ENCODE measurements at regions not wholly inside any gene's neighbourhood (a gene's known extent, or its start where the extent isn't known, plus 50 kb on each side); places are given as distances from the start of the nearest gene placed in this dataset.
"Not testable (repeated sequence)": the region's sequence is repeated elsewhere in the genome, so short reads cannot be mapped to it uniquely, and the experiment has no call there.

DNA sequence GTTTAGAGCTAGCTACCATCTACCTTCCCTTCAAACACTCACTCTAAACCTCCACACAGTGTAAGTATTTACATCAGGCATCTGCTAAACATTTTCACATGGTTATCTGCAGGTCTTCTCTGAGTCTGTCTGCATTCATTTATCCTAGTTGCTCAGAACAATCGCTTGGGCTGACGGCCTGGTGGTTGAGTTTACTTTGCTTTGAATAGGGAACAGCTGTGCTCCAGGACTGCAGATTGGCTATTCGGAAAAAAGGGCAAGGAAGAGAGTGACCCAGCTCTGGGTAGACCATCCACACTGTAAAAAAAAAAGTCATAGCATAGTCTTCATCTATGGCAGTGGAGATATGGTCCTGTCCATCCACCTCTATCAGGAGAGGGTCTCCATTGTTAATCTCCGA is 115.3 kb upstream of the ESR1 start:
- H3K4me3 ChIP-seq (ENCODE audit: low read depth, low read length): no peak overlapping the region
- TF ChIP-seq, protein P1, sequence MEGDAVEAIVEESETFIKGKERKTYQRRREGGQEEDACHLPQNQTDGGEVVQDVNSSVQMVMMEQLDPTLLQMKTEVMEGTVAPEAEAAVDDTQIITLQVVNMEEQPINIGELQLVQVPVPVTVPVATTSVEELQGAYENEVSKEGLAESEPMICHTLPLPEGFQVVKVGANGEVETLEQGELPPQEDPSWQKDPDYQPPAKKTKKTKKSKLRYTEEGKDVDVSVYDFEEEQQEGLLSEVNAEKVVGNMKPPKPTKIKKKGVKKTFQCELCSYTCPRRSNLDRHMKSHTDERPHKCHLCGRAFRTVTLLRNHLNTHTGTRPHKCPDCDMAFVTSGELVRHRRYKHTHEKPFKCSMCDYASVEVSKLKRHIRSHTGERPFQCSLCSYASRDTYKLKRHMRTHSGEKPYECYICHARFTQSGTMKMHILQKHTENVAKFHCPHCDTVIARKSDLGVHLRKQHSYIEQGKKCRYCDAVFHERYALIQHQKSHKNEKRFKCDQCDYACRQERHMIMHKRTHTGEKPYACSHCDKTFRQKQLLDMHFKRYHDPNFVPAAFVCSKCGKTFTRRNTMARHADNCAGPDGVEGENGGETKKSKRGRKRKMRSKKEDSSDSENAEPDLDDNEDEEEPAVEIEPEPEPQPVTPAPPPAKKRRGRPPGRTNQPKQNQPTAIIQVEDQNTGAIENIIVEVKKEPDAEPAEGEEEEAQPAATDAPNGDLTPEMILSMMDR (IDR thresholded peaks at IDR 0.05; ENCODE audit: low read depth, low read length): no peak
- no peak for TF ChIP-seq MYC (IDR thresholded peaks at IDR 0.05; ENCODE audit: low read depth, low read length)
- no peak for TF ChIP-seq POLR2A (IDR thresholded peaks at IDR 0.05; ENCODE audit: extremely low read depth, insufficient read length)
- TF ChIP-seq, protein P2, sequence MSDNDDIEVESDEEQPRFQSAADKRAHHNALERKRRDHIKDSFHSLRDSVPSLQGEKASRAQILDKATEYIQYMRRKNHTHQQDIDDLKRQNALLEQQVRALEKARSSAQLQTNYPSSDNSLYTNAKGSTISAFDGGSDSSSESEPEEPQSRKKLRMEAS (IDR thresholded peaks at IDR 0.05; ENCODE audit: low read depth, low read length): no peak
- no peak for DNase-seq (ENCODE audit: low read depth)

DNA sequence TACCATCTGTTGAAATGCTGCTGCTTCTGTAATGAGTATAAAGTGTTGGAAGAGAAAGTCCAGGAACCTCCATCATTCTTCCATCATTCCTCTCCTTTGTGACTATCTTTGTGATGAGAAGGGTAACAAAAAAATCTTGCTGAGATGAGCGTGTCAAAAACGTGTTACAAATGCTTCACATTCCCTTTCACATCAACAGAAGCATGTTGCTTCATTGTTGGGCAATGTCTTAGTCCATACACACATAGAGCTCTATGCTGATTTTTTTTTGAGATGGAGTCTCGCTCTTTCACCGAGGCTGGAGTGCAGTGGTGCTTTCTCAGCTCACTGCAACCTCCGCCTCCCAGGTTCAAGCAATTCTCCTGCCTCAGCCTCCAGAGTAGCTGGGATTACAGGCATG is 114.1 kb upstream of the ESR1 start:
- no peak for DNase-seq (ENCODE audit: low read depth)
- no peak overlapping the region for H3K4me3 ChIP-seq (ENCODE audit: low read depth, low read length)
- TF ChIP-seq POLR2A (IDR thresholded peaks at IDR 0.05; ENCODE audit: extremely low read depth, insufficient read length) (no peak), MYC (IDR thresholded peaks at IDR 0.05; ENCODE audit: low read depth, low read length) (no peak)
- TF ChIP-seq, protein P1 (IDR thresholded peaks at IDR 0.05; ENCODE audit: low read depth, low read length): no peak
- TF ChIP-seq, protein P2 (IDR thresholded peaks at IDR 0.05; ENCODE audit: low read depth, low read length): no peak

- TF ChIP-seq POLR2A (IDR thresholded peaks at IDR 0.05; ENCODE audit: extremely low read depth, insufficient read length) (no peak), MYC (IDR thresholded peaks at IDR 0.05; ENCODE audit: low read depth, low read length) (no peak)
- TF ChIP-seq, protein P2 (IDR thresholded peaks at IDR 0.05; ENCODE audit: low read depth, low read length): no peak
- TF ChIP-seq, protein P1 (IDR thresholded peaks at IDR 0.05; ENCODE audit: low read depth, low read length): no peak
- H3K4me3 ChIP-seq (ENCODE audit: low read depth, low read length): no peak overlapping the region
- no peak for DNase-seq (ENCODE audit: low read depth)
Observed at GRCh38 chr6:151695156-151695555, 112.3 kb upstream of the ESR1 start.

GRCh38 chr6:151696302-151696701 is 111.2 kb upstream of the ESR1 start:
- not testable (repeated sequence) for DNase-seq (ENCODE audit: low read depth); H3K4me3 ChIP-seq (ENCODE audit: low read depth, low read length)

DNA sequence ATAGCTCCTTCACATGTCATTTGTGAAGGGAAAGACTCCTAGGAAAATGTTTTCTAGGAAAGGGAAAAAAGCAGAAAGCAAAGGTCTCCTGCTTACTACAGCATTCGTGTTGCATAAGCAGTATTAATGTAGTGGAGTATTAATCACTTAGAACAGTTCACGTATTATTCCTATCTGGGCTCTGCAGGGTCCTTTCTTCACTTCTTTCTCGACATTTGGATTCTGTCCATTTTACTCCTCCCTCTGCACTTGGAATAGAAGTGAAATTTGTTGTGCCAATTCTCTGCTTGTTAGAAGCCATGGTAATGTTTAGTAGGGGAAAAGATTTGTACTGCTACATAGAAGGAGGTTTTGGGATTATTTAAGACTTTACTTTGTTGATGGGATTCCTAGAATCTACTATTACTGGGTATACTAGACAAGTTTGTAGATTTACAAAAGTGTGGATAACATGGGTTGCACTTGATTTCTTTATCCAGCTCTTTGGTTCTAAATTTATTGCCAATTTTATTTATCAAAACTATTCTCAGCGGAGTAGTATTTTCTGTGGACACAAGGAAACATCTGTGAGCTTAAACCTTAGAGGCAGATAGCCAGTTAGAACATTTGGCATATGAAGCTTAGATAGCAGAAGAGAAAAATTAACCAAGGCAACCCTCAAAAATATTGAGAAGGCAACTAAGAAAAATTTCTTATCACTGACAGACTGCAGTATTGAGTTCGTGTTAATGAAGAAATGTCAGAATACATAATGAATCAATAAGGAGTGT is 108.4 kb upstream of the ESR1 start:
- H3K4me3 ChIP-seq (ENCODE audit: low read depth, low read length): no peak overlapping the region
- TF ChIP-seq, protein P2 (IDR thresholded peaks at IDR 0.05; ENCODE audit: low read depth, low read length): no peak
- DNase-seq (ENCODE audit: low read depth): no peak

DNA sequence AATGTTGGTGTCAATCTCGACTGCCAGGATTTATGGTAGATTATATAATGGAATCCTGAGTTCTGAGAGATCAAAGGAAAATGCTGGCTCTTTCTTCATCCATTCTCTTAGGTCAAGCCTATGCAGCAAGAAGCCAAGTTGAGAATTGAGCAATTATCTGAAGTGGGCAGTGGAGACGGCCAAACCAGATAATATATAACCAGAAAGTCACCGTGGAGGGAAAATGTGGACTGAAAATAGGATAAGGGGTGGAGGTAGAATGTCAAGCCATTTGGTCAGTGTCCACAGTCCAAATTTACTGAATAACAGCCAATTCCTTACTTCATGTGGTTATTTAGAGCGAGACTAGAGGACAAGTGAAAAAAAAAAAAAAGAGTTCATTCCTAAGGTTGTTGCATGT is 107.8 kb upstream of the ESR1 start:
- no peak for DNase-seq (ENCODE audit: low read depth)
- TF ChIP-seq, protein P1 (IDR thresholded peaks at IDR 0.05; ENCODE audit: low read depth, low read length): no peak
- TF ChIP-seq MYC (IDR thresholded peaks at IDR 0.05; ENCODE audit: low read depth, low read length) (no peak), POLR2A (IDR thresholded peaks at IDR 0.05; ENCODE audit: extremely low read depth, insufficient read length) (no peak)
- TF ChIP-seq, protein P2 (IDR thresholded peaks at IDR 0.05; ENCODE audit: low read depth, low read length): no peak
- no peak overlapping the region for H3K4me3 ChIP-seq (ENCODE audit: low read depth, low read length)

All from NB4 (cell line).